GM23338 (cell line): ENCODE measurements at regions not wholly inside any gene's neighbourhood (a gene's known extent, or its start where the extent isn't known, plus 50 kb on each side); places are given as distances from the start of the nearest gene placed in this dataset.

Experiments used
- ATAC-seq: fragments of 200-7000 bp; cut with Tn5 transposase; 3 replicates; pipeline ENCODE4 v1.9.1; 2020
- DNase-seq: peaks from one replicate; pipeline ENCODE4 v3.0.0-alpha.2; 2015; ENCODE audit warnings: low spot score
- H2AFZ ChIP-seq: fragments of 200-600 bp; sonication (generic); 2 replicates; pipeline ENCODE4 v1.8.0; 2016; ENCODE audit warnings: antibody characterized with exemption, mild to moderate bottlenecking, moderate library complexity
- H3F3A ChIP-seq: fragments of 200-600 bp; sonication (generic); replicated peaks from 2 replicates; pipeline ENCODE4 v1.8.0; 2017; ENCODE audit warnings: antibody characterized with exemption, mixed run types, low read depth
- H3K27ac ChIP-seq: fragments of 200-600 bp; sonication (generic); 2 replicates; pipeline ENCODE4 v1.6.1; 2016; ENCODE audit warnings: low read depth
- H3K27me3 ChIP-seq: fragments of 200-600 bp; sonication (generic); 2 replicates; pipeline ENCODE4 v1.8.0; 2016; ENCODE audit warnings: mild to moderate bottlenecking, mixed run types, moderate library complexity; ENCODE audit not compliant: insufficient read depth
- H3K36me3 ChIP-seq: fragments of 200-600 bp; sonication (generic); 2 replicates; pipeline ENCODE4 v1.8.0; 2016; ENCODE audit warnings: mild to moderate bottlenecking; ENCODE audit not compliant: insufficient read depth
- H3K4me1 ChIP-seq: fragments of 200-600 bp; sonication (generic); 2 replicates; pipeline ENCODE4 v1.8.0; 2016; ENCODE audit warnings: mild to moderate bottlenecking, moderate library complexity; ENCODE audit not compliant: insufficient read depth
- H3K4me2 ChIP-seq: fragments of 200-600 bp; sonication (generic); 2 replicates; pipeline ENCODE4 v1.7.1; 2017; ENCODE audit warnings: mixed run types
- H3K4me3 ChIP-seq: fragments of 200-600 bp; sonication (generic); 2 replicates; pipeline ENCODE4 v1.6.1; 2016; ENCODE audit warnings: mixed run types
- H3K79me2 ChIP-seq: fragments of 200-600 bp; sonication (generic); replicated peaks from 2 replicates; pipeline ENCODE4 v1.8.0; 2017; ENCODE audit warnings: mild to moderate bottlenecking; ENCODE audit not compliant: insufficient read depth
- H3K9me2 ChIP-seq: fragments of 200-600 bp; sonication (generic); 2 replicates; pipeline ENCODE4 v1.8.0; 2017; ENCODE audit not compliant: insufficient read depth
- H4K20me1 ChIP-seq: fragments of 200-600 bp; sonication (generic); replicated peaks from 2 replicates; pipeline ENCODE4 v1.8.0; 2017; ENCODE audit warnings: mild to moderate bottlenecking; ENCODE audit not compliant: insufficient read depth
- H3K27ac Mint-ChIP-seq: 2 replicates; pipeline ENCODE4 v1.8.0; 2020; ENCODE audit warnings: inconsistent platforms, mild to moderate bottlenecking, moderate library complexity, mixed read lengths
- H3K27me3 Mint-ChIP-seq: 3 replicates; pipeline ENCODE4 v1.8.0; 2022; ENCODE audit warnings: low read depth, mild to moderate bottlenecking, moderate library complexity, mixed read lengths, inconsistent platforms; ENCODE audit not compliant: insufficient read depth, poor library complexity
- H3K36me3 Mint-ChIP-seq: 3 replicates; pipeline ENCODE4 v1.8.0; 2021; ENCODE audit warnings: low read depth, mild to moderate bottlenecking, inconsistent platforms, moderate library complexity, mixed read lengths
- H3K4me1 Mint-ChIP-seq: 3 replicates; pipeline ENCODE4 v1.8.0; 2020; ENCODE audit warnings: mild to moderate bottlenecking, inconsistent platforms, mixed read lengths
- H3K4me3 Mint-ChIP-seq: 3 replicates; pipeline ENCODE4 v1.8.0; 2021; ENCODE audit warnings: moderate library complexity, mild to moderate bottlenecking, inconsistent platforms, mixed read lengths
- H3K9me3 Mint-ChIP-seq: 3 replicates; pipeline ENCODE4 v1.8.0; 2020; ENCODE audit warnings: moderate library complexity, mild to moderate bottlenecking, inconsistent platforms, mixed read lengths
- CREB1 ChIP-seq: fragments of 250-450 bp; sonication (Bioruptor Pico); IDR thresholded peaks from 2 replicates; pipeline ENCODE4 v1.5.0; 2020; ENCODE audit warnings: low read depth, mild to moderate bottlenecking, moderate library complexity
- EZH2phosphoT487 ChIP-seq: fragments of 200-600 bp; sonication (generic); IDR thresholded peaks from one replicate; pipeline ENCODE4 v1.8.1; 2018; ENCODE audit warnings: antibody characterized with exemption; ENCODE audit not compliant: unreplicated experiment
- JUNB ChIP-seq: IDR thresholded peaks from one replicate; pipeline ENCODE4 v1.6.1; 2016; ENCODE audit warnings: antibody characterized with exemption; ENCODE audit not compliant: unreplicated experiment
- NANOG ChIP-seq: IDR thresholded peaks from 2 replicates; pipeline ENCODE4 v1.6.1; 2016; ENCODE audit warnings: antibody characterized with exemption, borderline replicate concordance
- POLR2AphosphoS5 ChIP-seq: IDR thresholded peaks from 2 replicates; pipeline ENCODE4 v1.6.1; 2016; ENCODE audit warnings: antibody characterized with exemption, low read depth
- STAT1 ChIP-seq: IDR thresholded peaks from one replicate; pipeline ENCODE4 v1.6.1; 2016; ENCODE audit warnings: antibody characterized with exemption; ENCODE audit not compliant: unreplicated experiment
- ZNF114 ChIP-seq: fragments of 250-450 bp; sonication (Bioruptor Pico); IDR thresholded peaks from 2 replicates; pipeline ENCODE4 v1.5.0; 2020; ENCODE audit warnings: mild to moderate bottlenecking, moderate library complexity
- TF ChIP-seq, protein P1 (sequence below): fragments of 250-450 bp; sonication (Bioruptor Pico); IDR thresholded peaks from 2 replicates; pipeline ENCODE4 v1.5.0; 2020; ENCODE audit warnings: mild to moderate bottlenecking, moderate library complexity
- TF ChIP-seq, protein P2 (sequence below): IDR thresholded peaks from one replicate; pipeline ENCODE4 v1.6.1; 2018; ENCODE audit warnings: antibody characterized with exemption; ENCODE audit not compliant: unreplicated experiment

DNA sequence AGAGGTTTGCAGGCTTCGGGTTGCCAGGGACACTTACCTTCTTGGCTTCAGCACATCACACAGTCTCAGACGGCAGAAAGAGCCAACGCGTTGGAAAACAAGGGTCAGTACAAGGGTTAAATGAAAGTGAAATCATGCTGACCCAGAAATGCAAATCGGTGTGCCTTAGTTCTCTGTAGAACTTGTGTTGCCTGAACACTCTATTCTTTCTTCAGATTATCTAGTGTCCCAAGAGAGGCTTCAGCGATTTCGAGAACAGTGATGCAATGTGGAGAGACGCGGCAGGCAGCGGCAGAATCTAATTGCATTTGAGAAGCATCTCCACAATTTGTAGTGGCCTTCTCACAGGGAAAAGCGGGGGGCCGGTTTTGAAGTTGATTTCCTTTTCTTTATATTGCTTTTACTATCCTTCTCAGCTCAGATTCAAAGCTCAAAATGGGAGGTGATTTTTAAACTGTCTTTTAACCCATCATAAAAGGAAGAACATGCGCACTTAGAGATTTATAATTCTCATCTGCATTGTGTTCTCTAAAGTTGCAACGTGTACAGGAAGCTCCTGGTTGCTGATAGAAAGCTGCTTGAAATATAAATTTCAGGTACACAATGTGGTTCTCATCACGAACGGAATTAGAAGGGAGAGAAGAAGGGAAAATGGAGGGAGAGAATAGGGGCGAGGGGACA lies 67.8 kb upstream of the EGLN3 start:
- no peak overlapping the region for H3K4me3 ChIP-seq
- peaks cover 12% of the 10 kb centered on the region for H3K4me1 Mint-ChIP-seq
- no peaks in the 10 kb centered on the region for H3K79me2 ChIP-seq
- H3K27ac ChIP-seq: no peak overlapping the region
- H3K36me3 ChIP-seq: no peaks in the 10 kb centered on the region
- peak; percentile 65 for ATAC-seq
- H3K27me3 ChIP-seq: no peaks in the 10 kb centered on the region
- H3K4me3 Mint-ChIP-seq: no peak overlapping the region
- H3K4me1 ChIP-seq: peaks cover 22% of the 10 kb centered on the region
- no peaks in the 10 kb centered on the region for H4K20me1 ChIP-seq
- no peaks in the 10 kb centered on the region for H3F3A ChIP-seq
- H3K27ac Mint-ChIP-seq: 0 out of 2 replicates have a peak overlapping the region, but pooled peaks have one; percentile 22
- no peaks in the 10 kb centered on the region for H3K27me3 Mint-ChIP-seq
- peak overlapping the region; percentile 30; the same call in 1 of the 2 replicates for H3K4me2 ChIP-seq
- DNase-seq: peak; percentile 13
- TF ChIP-seq EZH2phosphoT487: no peak
- TF ChIP-seq ZNF114 (CRISPR knock-in tag): no peak
- H3K36me3 Mint-ChIP-seq: no peaks in the 10 kb centered on the region
- no peaks in the 10 kb centered on the region for H3K9me3 Mint-ChIP-seq
- no peaks in the 10 kb centered on the region for H3K9me2 ChIP-seq
- H2AFZ ChIP-seq: peak overlapping the region; percentile 70

DNA sequence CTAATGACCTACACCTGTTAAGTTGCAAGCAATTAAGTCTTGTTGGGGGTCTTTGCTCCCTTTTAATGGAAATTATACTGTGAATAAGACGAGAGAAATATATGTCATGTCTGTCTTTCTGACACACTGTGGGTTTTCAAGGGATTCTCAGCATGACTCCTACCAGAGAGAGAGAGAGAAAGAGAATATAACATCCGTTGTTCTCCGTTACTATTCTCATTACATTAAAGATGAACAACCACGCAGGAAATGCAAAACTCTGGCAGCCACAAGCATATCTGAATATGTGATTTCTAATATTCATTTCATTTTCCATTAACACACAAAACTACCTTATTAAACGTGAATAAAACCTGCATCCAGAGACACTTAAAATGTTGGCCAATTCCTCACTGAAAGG lies 67.3 kb upstream of the EGLN3 start:
- Histone ChIP-seq H3K4me2 (peak overlapping the region; percentile 19; the same call in 1 of the 2 replicates), H3K27ac (no peak overlapping the region), H3K27me3 (no peaks in the 10 kb centered on the region), H3K4me1 (peaks cover 28% of the 10 kb centered on the region), H4K20me1 (no peaks in the 10 kb centered on the region), H3K79me2 (no peaks in the 10 kb centered on the region), H3K4me3 (no peak overlapping the region), H3F3A (no peaks in the 10 kb centered on the region), H2AFZ (peak overlapping the region; percentile 70), H3K9me2 (no peaks in the 10 kb centered on the region), H3K36me3 (no peaks in the 10 kb centered on the region)
- 0 out of 2 replicates have a peak overlapping the region, but pooled peaks have one; percentile 22 for H3K27ac Mint-ChIP-seq
- H3K27me3 Mint-ChIP-seq: no peaks in the 10 kb centered on the region
- ATAC-seq (no peak), DNase-seq (no peak)
- H3K9me3 Mint-ChIP-seq: no peaks in the 10 kb centered on the region
- no peak overlapping the region for H3K4me3 Mint-ChIP-seq
- TF ChIP-seq CREB1: no peak
- TF ChIP-seq EZH2phosphoT487: no peak
- TF ChIP-seq STAT1: no peak
- TF ChIP-seq NANOG: no peak
- TF ChIP-seq, protein P1, sequence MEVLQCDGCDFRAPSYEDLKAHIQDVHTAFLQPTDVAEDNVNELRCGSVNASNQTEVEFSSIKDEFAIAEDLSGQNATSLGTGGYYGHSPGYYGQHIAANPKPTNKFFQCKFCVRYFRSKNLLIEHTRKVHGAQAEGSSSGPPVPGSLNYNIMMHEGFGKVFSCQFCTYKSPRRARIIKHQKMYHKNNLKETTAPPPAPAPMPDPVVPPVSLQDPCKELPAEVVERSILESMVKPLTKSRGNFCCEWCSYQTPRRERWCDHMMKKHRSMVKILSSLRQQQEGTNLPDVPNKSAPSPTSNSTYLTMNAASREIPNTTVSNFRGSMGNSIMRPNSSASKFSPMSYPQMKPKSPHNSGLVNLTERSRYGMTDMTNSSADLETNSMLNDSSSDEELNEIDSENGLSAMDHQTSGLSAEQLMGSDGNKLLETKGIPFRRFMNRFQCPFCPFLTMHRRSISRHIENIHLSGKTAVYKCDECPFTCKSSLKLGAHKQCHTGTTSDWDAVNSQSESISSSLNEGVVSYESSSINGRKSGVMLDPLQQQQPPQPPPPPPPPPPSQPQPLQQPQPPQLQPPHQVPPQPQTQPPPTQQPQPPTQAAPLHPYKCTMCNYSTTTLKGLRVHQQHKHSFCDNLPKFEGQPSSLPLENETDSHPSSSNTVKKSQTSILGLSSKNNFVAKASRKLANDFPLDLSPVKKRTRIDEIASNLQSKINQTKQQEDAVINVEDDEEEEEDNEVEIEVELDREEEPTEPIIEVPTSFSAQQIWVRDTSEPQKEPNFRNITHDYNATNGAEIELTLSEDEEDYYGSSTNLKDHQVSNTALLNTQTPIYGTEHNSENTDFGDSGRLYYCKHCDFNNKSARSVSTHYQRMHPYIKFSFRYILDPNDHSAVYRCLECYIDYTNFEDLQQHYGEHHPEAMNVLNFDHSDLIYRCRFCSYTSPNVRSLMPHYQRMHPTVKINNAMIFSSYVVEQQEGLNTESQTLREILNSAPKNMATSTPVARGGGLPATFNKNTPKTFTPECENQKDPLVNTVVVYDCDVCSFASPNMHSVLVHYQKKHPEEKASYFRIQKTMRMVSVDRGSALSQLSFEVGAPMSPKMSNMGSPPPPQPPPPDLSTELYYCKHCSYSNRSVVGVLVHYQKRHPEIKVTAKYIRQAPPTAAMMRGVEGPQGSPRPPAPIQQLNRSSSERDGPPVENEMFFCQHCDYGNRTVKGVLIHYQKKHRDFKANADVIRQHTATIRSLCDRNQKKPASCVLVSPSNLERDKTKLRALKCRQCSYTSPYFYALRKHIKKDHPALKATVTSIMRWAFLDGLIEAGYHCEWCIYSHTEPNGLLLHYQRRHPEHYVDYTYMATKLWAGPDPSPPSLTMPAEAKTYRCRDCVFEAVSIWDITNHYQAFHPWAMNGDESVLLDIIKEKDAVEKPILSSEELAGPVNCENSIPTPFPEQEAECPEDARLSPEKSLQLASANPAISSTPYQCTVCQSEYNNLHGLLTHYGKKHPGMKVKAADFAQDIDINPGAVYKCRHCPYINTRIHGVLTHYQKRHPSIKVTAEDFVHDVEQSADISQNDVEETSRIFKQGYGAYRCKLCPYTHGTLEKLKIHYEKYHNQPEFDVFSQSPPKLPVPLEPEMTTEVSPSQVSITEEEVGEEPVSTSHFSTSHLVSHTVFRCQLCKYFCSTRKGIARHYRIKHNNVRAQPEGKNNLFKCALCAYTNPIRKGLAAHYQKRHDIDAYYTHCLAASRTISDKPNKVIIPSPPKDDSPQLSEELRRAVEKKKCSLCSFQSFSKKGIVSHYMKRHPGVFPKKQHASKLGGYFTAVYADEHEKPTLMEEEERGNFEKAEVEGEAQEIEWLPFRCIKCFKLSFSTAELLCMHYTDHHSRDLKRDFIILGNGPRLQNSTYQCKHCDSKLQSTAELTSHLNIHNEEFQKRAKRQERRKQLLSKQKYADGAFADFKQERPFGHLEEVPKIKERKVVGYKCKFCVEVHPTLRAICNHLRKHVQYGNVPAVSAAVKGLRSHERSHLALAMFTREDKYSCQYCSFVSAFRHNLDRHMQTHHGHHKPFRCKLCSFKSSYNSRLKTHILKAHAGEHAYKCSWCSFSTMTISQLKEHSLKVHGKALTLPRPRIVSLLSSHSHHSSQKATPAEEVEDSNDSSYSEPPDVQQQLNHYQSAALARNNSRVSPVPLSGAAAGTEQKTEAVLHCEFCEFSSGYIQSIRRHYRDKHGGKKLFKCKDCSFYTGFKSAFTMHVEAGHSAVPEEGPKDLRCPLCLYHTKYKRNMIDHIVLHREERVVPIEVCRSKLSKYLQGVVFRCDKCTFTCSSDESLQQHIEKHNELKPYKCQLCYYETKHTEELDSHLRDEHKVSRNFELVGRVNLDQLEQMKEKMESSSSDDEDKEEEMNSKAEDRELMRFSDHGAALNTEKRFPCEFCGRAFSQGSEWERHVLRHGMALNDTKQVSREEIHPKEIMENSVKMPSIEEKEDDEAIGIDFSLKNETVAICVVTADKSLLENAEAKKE (CRISPR knock-in tag): no peak
- TF ChIP-seq JUNB: no peak
- TF ChIP-seq POLR2AphosphoS5: no peak
- TF ChIP-seq, protein P2, sequence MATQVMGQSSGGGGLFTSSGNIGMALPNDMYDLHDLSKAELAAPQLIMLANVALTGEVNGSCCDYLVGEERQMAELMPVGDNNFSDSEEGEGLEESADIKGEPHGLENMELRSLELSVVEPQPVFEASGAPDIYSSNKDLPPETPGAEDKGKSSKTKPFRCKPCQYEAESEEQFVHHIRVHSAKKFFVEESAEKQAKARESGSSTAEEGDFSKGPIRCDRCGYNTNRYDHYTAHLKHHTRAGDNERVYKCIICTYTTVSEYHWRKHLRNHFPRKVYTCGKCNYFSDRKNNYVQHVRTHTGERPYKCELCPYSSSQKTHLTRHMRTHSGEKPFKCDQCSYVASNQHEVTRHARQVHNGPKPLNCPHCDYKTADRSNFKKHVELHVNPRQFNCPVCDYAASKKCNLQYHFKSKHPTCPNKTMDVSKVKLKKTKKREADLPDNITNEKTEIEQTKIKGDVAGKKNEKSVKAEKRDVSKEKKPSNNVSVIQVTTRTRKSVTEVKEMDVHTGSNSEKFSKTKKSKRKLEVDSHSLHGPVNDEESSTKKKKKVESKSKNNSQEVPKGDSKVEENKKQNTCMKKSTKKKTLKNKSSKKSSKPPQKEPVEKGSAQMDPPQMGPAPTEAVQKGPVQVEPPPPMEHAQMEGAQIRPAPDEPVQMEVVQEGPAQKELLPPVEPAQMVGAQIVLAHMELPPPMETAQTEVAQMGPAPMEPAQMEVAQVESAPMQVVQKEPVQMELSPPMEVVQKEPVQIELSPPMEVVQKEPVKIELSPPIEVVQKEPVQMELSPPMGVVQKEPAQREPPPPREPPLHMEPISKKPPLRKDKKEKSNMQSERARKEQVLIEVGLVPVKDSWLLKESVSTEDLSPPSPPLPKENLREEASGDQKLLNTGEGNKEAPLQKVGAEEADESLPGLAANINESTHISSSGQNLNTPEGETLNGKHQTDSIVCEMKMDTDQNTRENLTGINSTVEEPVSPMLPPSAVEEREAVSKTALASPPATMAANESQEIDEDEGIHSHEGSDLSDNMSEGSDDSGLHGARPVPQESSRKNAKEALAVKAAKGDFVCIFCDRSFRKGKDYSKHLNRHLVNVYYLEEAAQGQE: no peak
- peaks cover 18% of the 10 kb centered on the region for H3K4me1 Mint-ChIP-seq
- H3K36me3 Mint-ChIP-seq: no peaks in the 10 kb centered on the region
